HepG2 (cell line): ENCODE measurements at regions not wholly inside any gene's neighbourhood (a gene's known extent, or its start where the extent isn't known, plus 50 kb on each side); places are given as distances from the start of the nearest gene placed in this dataset.
A peak's percentile ranks its signal among the peaks of the same experiment; 100 is the strongest.

ENCODE experiments used
- ATAC-seq: fragments of 200-7000 bp; cut with Tn5 transposase; 3 replicates; pipeline ENCODE4 v1.9.1; 2020; ENCODE audit warnings: mild to moderate bottlenecking, moderate library complexity
- BruUV-seq: library from RNA; stranded (reverse); fragments of 400-500 nt; replicated peaks from 2 replicates; lab custom pipeline; 2021; lab: Mats Ljungman, UMichigan
- CTCF ChIA-PET: fragments of 300-600 bp; formaldehyde crosslinking; extraction: SDS; loops from one replicate; lab custom pipeline; 2021; ENCODE audit warnings: low total read pairs, inconsistent platforms, low intra/inter-chr PET ratio; lab: Yijun Ruan, JAX
- POLR2A ChIA-PET: fragments of 350-600 bp; sonication (Branson Sonifier 250); formaldehyde crosslinking; loops from one replicate; lab custom pipeline; 2020; ENCODE audit warnings: antibody characterized with exemption, inconsistent platforms; lab: Yijun Ruan, JAX
- DNase-seq: peaks from one replicate; pipeline ENCODE4 v3.0.0-alpha.2; 2015; ENCODE audit warnings: low spot score
- FAIRE-seq: peaks from 3 replicates; lab custom pipeline; 2011; peaks lifted over from hg19 to GRCh38; lab: Jason Lieb, UNC
- H2AFZ ChIP-seq: one replicate; pipeline ENCODE4 v1.6.1; 2011; ENCODE audit warnings: low read length, inconsistent platforms
- H3K27ac ChIP-seq: fragments of 300-600 bp; 3 replicates; pipeline ENCODE4 v1.8.0; 2011; ENCODE audit warnings: mixed run types, mild to moderate bottlenecking, mixed read lengths, low read length, inconsistent platforms; ENCODE audit not compliant: insufficient read depth; ENCODE audit errors: extremely low read length
- H3K27me3 ChIP-seq, 2 experiments: fragments of 200-600 bp in 1 of 2; 2 replicates in 1 of 2; 3 replicates in 1 of 2; pipeline versions ENCODE4 v1.6.0 to v1.8.0; 2011; ENCODE audit warnings: low read length in 2 of 2, mild to moderate bottlenecking in 2 of 2, moderate library complexity in 2 of 2, inconsistent platforms in 1 of 2; ENCODE audit not compliant: insufficient read depth in 2 of 2, control insufficient read depth in 1 of 2
- H3K36me3 ChIP-seq, 2 experiments: fragments of 200-600 bp in 1 of 2; replicated peaks in 1 of 2; 2 replicates in 1 of 2; 3 replicates in 1 of 2; pipeline versions ENCODE4 v1.5.1 to v1.8.0; 2011; ENCODE audit warnings: low read length in 2 of 2, inconsistent platforms in 1 of 2; ENCODE audit not compliant: insufficient read depth in 2 of 2, control insufficient read depth in 1 of 2
- H3K4me1 ChIP-seq: 2 replicates; pipeline ENCODE4 v1.5.1; 2012; ENCODE audit warnings: low read length, inconsistent platforms; ENCODE audit not compliant: insufficient read depth
- H3K4me2 ChIP-seq: 2 replicates; pipeline ENCODE4 v1.6.0; 2011; ENCODE audit warnings: low read depth, low read length, inconsistent platforms
- H3K4me3 ChIP-seq, 3 experiments: fragments of 200-600 bp in 1 of 3; sonication (generic), shearing (Covaris generic) in 1 of 3; replicated peaks in 1 of 3; 2 replicates each; pipeline ENCODE4 v1.5.1; 2011 to 2016; ENCODE audit warnings: low read length in 3 of 3, inconsistent platforms in 2 of 3, low read depth in 2 of 3, mild to moderate bottlenecking in 2 of 3, control low read depth in 1 of 3, mixed read lengths in 1 of 3; ENCODE audit not compliant: insufficient read depth in 1 of 3
- H3K79me2 ChIP-seq: one replicate; pipeline ENCODE4 v1.6.1; 2011; ENCODE audit warnings: low read length, inconsistent platforms; ENCODE audit not compliant: insufficient read depth
- H3K9ac ChIP-seq: 2 replicates; pipeline ENCODE4 v1.6.0; 2011; ENCODE audit warnings: mild to moderate bottlenecking, low read depth, low read length, inconsistent platforms; ENCODE audit not compliant: insufficient read depth
- H3K9me3 ChIP-seq: 2 replicates; pipeline ENCODE4 v1.5.1; 2012; ENCODE audit warnings: mild to moderate bottlenecking, low read length
- H4K20me1 ChIP-seq: 2 replicates; pipeline ENCODE4 v1.6.0; 2011; ENCODE audit warnings: inconsistent platforms, mild to moderate bottlenecking, low read length, moderate library complexity; ENCODE audit not compliant: insufficient read depth
- CENPX ChIP-seq: sonication (generic); formaldehyde crosslinking; IDR thresholded peaks from 2 replicates; pipeline ENCODE4 v1.9.0; 2021; ENCODE audit warnings: mild to moderate bottlenecking, missing genetic modification reagents, moderate library complexity
- ESRRA ChIP-seq: sonication (generic); formaldehyde crosslinking; IDR thresholded peaks from 2 replicates; pipeline ENCODE4 v1.5.1; 2020; ENCODE audit warnings: mild to moderate bottlenecking, low read depth, missing genetic modification reagents
- MAFK ChIP-seq, 2 experiments: IDR thresholded peaks in 1 of 2; conservative IDR thresholded peaks in 1 of 2; 2 replicates each; pipeline ENCODE4 v1.6.1; 2011; ENCODE audit warnings: improper control_type of control experiment in 2 of 2, low read length in 2 of 2
- MTA1 ChIP-seq: sonication (generic); formaldehyde crosslinking; IDR thresholded peaks from 2 replicates; pipeline ENCODE4 v1.4.0; 2020; ENCODE audit warnings: missing genetic modification reagents, mild to moderate bottlenecking, borderline replicate concordance
- ZNF136 ChIP-seq: sonication (generic); formaldehyde crosslinking; IDR thresholded peaks from 2 replicates; pipeline ENCODE4 v1.8.1; 2022; ENCODE audit warnings: low read depth, mild to moderate bottlenecking, moderate library complexity, missing genetic modification reagents
- ZNF260 ChIP-seq: sonication (generic); formaldehyde crosslinking; IDR thresholded peaks from 2 replicates; pipeline ENCODE4 v1.4.0; 2020; ENCODE audit warnings: missing genetic modification reagents, low read depth, mild to moderate bottlenecking, borderline replicate concordance
- ZNF567 ChIP-seq: sonication (generic); formaldehyde crosslinking; IDR thresholded peaks from 2 replicates; pipeline ENCODE4 v1.8.1; 2023; ENCODE audit warnings: mild to moderate bottlenecking, missing genetic modification reagents, borderline replicate concordance
- ZNF570 ChIP-seq: sonication (generic); formaldehyde crosslinking; IDR thresholded peaks from 2 replicates; pipeline ENCODE4 v1.4.0; 2020; ENCODE audit warnings: mild to moderate bottlenecking, missing genetic modification reagents, borderline replicate concordance
- ZNF777 ChIP-seq: sonication (generic); formaldehyde crosslinking; IDR thresholded peaks from 2 replicates; pipeline ENCODE4 v1.4.0; 2020; ENCODE audit warnings: missing genetic modification reagents
- ZNF883 ChIP-seq: sonication (generic); formaldehyde crosslinking; IDR thresholded peaks from 2 replicates; pipeline ENCODE4 v1.5.1; 2020; ENCODE audit warnings: mild to moderate bottlenecking, missing genetic modification reagents; ENCODE audit errors: not compliant biosample characterization
- WGBS: methylation state at CpG from one replicate; pipeline ENCODE4 v1.1.6; 2017; ENCODE audit warnings: low lambda C conversion rate; 5-methylcytosine and 5-hydroxymethylcytosine counted together
- in situ Hi-C: cut with HindIII; loops from 2 replicates; pipeline ENCODE4 v1.10.0; 2017; ENCODE audit warnings: low pct_unique_long_range_greater_than_20kb; ENCODE audit not compliant: extremely low pct_ligation_motif_present
- intact Hi-C: fragments of 100-400 bp; cut with micrococcal nuclease; formaldehyde crosslinking; loops from one replicate; pipeline ENCODE4 v1.10.0; 2022; ENCODE audit not compliant: unreplicated experiment
- TF ChIP-seq, protein P1 (sequence below): sonication (generic); formaldehyde crosslinking; IDR thresholded peaks from 2 replicates; pipeline ENCODE4 v1.8.0; 2022; ENCODE audit warnings: mild to moderate bottlenecking, missing genetic modification reagents; ENCODE audit not compliant: insufficient replicate concordance

DNA sequence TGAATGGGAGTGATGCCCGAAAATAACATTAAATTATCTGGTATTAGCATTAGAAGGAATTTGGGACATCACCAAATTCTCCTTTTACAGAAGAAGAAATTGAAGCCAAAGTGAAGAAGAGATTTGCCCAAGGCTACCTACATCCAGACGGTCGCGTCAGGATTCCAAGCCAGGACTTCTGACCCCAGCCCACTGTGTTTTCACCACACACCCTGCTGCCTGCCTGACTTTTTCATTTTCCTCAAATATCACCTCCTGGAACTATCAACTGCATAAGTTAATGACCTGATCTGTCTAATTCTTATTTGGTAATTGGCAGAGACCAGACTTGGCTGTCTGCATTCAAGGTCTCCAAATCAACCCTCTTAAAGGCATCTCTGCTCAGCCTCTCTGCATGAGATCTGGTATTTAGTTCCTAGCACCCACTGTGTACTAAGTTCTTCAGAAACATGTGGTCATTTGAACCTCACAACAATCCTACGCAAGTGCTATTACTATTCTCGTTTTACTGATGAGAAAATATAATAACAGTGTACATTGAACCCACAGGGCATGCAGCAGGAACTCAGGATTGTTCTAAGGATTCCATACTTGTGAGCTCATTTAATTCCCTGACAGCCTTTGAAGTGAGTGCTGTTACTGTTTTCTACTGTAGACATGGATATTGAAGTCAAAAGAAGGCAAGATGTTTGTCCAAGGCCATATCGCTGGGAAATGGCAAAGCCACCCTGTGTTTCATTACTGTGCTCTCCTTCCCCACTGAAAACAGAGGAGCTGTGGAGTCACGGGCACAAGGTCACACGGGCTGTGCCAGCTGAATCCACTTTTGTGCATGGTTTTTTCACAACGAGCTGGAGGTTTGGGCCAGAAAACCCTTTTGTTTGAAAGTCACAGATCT is 195.2 kb upstream of the C1QTNF7 start:
- Histone ChIP-seq H3K79me2 (no peaks in the 10 kb centered on the region), H3K9me3 (no peaks in the 10 kb centered on the region), H3K27ac (no peak overlapping the region), H3K27me3 (no peaks in the 10 kb centered on the region), H4K20me1 (no peaks in the 10 kb centered on the region), H3K36me3 (no peaks in the 10 kb centered on the region), H3K4me2 (peak overlapping the region; percentile 24; the same call in 1 of the 2 replicates), H2AFZ (no peak overlapping the region), H3K9ac (no peak overlapping the region), H3K4me1 (peaks cover 11% of the 10 kb centered on the region; the same call in 1 of the 2 replicates), H3K4me3 (no peak overlapping the region)
- CTCF ChIA-PET = interaction anchor here (1.7 to 3.0 kb wide), 2 partner anchors 164 to 224 kb away, joined by 3 to 13 read pairs; no protein-coding TSS in a partner anchor
- BruUV-seq = no TSS peak
- DNase-seq (peak; percentile 33), FAIRE-seq (no peak), ATAC-seq (peak; percentile 47; the same call in 1 of the 3 replicates)
- WGBS = 29% methylated on average over 9 of the region's 10 CpGs
- no peak for TF ChIP-seq ZNF570 (CRISPR knock-in tag)
- POLR2A ChIA-PET = no interaction called here
- intact Hi-C loops = no loop called here
- in situ Hi-C loops = loop anchor here (5.0 kb wide), 1 partner anchor 165 kb away; no protein-coding TSS in a partner anchor

DNA sequence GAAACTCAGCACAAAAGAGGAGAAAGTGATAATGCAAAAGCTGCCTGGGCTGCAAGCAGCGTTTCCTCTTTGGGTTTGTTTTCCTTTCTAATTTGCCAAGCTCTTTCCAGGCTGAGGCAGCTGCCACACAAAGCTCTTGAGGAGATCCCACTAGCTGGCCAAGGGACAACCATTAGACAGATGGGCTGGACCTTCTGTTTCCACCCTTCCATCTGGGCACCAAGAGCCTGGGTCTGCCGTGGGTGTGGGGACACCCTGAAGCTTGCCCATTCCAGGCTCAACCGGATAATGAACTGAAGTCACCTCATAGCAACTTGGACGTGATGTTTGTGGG is 194.6 kb upstream of the C1QTNF7 start:
- Histone ChIP-seq H3K4me1 (peaks cover 11% of the 10 kb centered on the region; the same call in 1 of the 2 replicates), H3K27me3 (no peaks in the 10 kb centered on the region), H3K36me3 (no peaks in the 10 kb centered on the region), H4K20me1 (no peaks in the 10 kb centered on the region), H3K27ac (no peak overlapping the region), H3K4me2 (peak overlapping the region; percentile 24; the same call in 1 of the 2 replicates), H3K79me2 (no peaks in the 10 kb centered on the region), H2AFZ (no peak overlapping the region), H3K9ac (no peak overlapping the region), H3K4me3 (no peak overlapping the region), H3K9me3 (no peaks in the 10 kb centered on the region)
- TF ChIP-seq, protein P1, sequence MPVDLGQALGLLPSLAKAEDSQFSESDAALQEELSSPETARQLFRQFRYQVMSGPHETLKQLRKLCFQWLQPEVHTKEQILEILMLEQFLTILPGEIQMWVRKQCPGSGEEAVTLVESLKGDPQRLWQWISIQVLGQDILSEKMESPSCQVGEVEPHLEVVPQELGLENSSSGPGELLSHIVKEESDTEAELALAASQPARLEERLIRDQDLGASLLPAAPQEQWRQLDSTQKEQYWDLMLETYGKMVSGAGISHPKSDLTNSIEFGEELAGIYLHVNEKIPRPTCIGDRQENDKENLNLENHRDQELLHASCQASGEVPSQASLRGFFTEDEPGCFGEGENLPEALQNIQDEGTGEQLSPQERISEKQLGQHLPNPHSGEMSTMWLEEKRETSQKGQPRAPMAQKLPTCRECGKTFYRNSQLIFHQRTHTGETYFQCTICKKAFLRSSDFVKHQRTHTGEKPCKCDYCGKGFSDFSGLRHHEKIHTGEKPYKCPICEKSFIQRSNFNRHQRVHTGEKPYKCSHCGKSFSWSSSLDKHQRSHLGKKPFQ (CRISPR knock-in tag) = no peak
- TF ChIP-seq MTA1 (CRISPR knock-in tag) (no peak), ZNF567 (no peak), ZNF777 (no peak), ZNF136 (CRISPR knock-in tag) (no peak), CENPX (CRISPR knock-in tag) (no peak), ZNF883 (CRISPR knock-in tag) (no peak), MAFK (conservative IDR thresholded peaks at IDR 0.05 in 1 of 2, IDR thresholded peaks at IDR 0.05 in 1 of 2; ENCODE audit: low read length in 2 of 2) (no peak), ESRRA (CRISPR knock-in tag) (no peak), ZNF260 (CRISPR knock-in tag) (no peak)
- intact Hi-C loops (no loop called here), in situ Hi-C loops (loop anchor here (5.0 kb wide), 1 partner anchor 164 kb away; no protein-coding TSS in a partner anchor)
- no peak for DNase-seq
- ATAC-seq = no peak
- FAIRE-seq = no peak
- ChIA-PET CTCF (interaction anchor here (3.0 kb wide), 1 partner anchor 163 kb away, joined by 13 read pairs; no protein-coding TSS in a partner anchor), POLR2A (no interaction called here)
- WGBS = 32% methylated on average over 4 of the region's 4 CpGs
- no TSS peak for BruUV-seq
